Activated CD4-positive, alpha-beta T cell treated with anti-CD3 and anti-CD28 coated beads, Interleukin-2, amount 50 U/mL, for 1 hour (primary cell): ENCODE measurements at regions not wholly inside any gene's neighbourhood (a gene's known extent, or its start where the extent isn't known, plus 50 kb on each side); places are given as distances from the start of the nearest gene placed in this dataset.

ENCODE experiments used
- DNase-seq: peaks from one replicate; pipeline ENCODE4 v3.0.0-alpha.2; 2020

- no peak for DNase-seq
These were observed 82.9 kb downstream of the HES1 start for GRCh38 chr3:194218646-194219453.

GRCh38 chr3:194219826-194220410 is 84.0 kb downstream of the HES1 start:
- DNase-seq: no peak

DNA sequence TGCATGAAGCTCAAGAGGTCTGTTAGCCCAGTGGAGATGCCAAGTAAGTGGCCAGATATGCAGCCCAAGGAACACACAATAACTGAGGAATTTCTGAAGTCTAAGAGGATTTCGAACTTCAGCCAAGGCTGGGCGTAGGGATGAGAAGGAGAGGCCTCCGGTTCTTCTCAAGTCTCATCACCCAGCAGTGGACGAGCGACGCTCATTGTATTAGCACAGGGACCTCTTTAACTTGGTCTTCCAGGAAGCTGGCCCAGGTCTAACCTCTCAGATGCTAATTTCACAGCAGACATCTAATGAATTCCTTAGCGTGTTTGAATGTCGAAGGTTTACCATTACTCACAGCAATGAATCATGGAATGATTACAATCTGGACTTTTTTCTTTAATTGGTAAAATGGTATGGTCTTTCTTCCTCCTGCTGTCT is 85.0 kb downstream of the HES1 start:
- DNase-seq: no peak

- DNase-seq: no peak
These were observed 85.4 kb downstream of the HES1 start for GRCh38 chr3:194221336-194221735.

DNA sequence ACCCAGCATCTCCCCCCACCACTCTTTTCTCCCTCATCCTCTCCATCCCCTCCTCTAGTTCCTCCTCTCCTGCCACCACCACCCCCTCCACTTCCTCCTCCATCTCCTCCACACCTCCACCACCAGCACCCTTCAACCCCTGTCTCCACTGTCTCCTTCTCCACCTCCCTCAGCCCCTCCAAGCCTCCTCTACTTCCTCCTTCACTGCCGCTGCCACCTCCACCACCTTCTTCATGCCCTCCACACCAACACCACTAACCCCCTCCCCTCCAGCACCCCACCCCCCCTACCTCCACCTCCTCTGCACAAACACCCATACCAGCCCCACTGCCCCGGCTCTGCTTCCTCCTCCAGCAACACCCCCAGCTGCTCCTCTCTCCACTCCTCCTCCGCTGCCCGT is 88.0 kb downstream of the HES1 start:
- DNase-seq: no peak

- DNase-seq: no peak
These were observed 88.8 kb downstream of the HES1 start for GRCh38 chr3:194224471-194225417.

GRCh38 chr3:194225418-194225812 is 89.5 kb downstream of the HES1 start:
- DNase-seq: no peak

DNA sequence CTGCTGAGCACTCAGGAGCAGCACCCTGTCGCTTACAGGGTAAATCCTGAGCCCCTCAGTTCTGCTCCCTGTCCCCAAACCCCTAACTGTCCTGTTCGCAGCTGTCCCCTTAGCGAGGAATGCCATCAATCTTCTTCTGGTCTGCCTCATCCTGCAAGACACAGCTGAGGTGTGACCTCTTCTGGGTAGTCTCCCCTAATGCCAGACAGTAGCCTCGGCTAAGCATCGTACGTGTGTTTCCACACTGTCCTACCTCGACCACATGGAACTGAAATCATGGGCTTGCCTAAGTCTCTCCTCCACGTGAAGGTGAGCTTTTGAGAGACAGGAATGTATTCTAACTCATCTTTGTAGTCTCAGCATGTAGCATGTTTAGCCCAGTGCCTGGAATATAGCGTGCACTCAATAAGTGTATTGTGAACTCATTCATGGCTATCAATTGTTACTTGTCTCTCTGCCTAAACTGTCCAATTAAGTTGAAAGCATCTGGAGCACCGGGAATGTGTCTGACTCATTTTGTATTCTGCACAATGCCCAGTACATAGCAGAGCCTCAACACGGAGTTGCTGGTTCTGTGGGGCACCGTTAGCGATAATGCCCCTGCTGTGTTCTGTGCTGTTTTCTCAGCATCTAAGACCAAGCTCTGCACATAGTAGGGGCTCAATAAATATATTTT is 90.2 kb downstream of the HES1 start:
- no peak for DNase-seq

DNA sequence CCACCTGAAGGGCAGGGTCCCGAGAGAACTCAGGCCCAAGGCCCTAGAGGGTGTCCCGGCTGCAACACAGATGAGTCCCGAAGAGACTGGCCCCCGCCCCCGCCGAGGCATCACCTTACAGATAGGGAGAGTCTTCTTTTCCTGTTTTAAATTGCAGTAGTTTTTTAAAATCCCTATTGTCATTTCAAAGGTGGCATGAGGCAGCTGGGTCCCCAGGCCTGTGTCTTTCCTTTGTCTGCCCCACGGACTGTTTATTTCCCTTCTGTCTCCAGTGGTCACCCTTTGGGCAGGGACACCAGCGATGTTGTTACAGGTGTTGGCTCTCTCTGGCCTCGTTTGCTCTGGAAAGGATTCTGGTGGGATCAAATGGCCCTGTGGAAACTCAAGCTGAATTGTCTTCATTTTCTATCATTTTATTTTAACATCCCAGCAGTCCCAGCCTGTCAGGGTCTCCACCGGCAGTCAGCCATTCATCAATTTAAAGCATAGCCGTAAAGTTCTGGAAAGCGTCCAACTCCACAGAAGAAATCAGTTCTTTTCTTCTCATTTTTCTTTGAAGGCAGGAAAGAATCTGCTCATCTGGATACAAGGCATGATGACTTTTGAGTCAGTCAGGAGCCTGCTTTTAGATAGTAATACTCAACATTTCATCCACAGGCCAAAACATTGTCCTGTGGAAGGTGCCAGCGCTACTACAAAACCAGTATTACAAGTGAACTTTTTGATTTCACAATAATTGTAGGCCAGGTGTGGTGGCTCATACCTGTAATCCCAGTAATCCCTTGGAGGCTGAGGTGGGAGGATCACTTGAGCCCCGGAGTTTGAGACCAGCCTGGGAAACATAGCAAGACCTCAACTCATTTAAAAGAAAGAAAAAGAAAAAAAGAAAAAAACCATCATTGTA is 96.2 kb downstream of the HES1 start:
- no peak for DNase-seq

GRCh38 chr3:194233150-194233549 is 97.2 kb downstream of the HES1 start:
- no peak for DNase-seq

DNA sequence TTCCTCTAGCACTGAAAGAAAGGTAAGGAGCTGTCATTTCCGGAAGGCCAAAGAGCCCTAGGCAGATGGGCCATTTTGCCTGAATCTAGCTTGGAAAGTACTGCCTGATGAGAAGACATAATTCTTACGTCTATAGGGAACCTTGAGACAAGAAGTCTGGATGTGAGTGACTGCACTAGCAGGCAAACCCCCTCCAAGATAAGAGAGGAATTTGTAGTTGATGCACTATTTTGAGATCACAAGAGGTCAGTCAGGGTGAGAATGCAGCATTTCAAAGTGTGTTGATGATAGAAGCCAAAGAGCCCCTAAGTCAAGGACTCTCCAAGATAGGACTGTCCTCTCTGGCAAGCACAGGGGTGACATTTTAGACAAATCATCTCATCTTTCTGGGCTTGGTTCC is 99.2 kb downstream of the HES1 start:
- DNase-seq: no peak

DNA sequence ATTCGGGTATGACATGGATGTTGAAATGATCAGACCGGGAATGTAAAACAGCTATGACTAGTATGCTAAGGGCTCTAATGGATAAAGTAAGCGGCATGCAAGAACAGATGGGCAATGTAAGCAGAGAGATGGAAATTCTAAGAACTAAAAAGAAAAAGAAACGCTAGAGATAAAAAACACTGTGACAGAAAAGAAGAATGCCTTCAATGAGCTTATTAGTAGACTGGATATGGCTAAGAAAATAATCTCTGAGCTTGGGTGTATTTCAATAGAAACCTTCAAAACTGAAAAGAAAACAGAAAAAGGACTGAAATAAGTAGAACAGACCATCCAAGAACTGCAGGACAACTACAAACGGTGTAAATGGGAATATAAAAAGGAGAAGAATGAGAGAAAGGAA is 101.2 kb downstream of the HES1 start:
- DNase-seq: no peak

- no peak for DNase-seq
These were observed 104.8 kb downstream of the HES1 start for GRCh38 chr3:194240766-194241165.

GRCh38 chr3:194243172-194243837 is 107.4 kb downstream of the HES1 start:
- no peak for DNase-seq

- DNase-seq: no peak
These were observed 107.0 kb downstream of the CPN2 start for GRCh38 chr3:194244167-194244566.

- DNase-seq: no peak
These were observed 105.7 kb downstream of the CPN2 start for GRCh38 chr3:194245474-194245873.

- DNase-seq: no peak
These were observed 105.1 kb downstream of the CPN2 start for GRCh38 chr3:194245975-194246561.

DNA sequence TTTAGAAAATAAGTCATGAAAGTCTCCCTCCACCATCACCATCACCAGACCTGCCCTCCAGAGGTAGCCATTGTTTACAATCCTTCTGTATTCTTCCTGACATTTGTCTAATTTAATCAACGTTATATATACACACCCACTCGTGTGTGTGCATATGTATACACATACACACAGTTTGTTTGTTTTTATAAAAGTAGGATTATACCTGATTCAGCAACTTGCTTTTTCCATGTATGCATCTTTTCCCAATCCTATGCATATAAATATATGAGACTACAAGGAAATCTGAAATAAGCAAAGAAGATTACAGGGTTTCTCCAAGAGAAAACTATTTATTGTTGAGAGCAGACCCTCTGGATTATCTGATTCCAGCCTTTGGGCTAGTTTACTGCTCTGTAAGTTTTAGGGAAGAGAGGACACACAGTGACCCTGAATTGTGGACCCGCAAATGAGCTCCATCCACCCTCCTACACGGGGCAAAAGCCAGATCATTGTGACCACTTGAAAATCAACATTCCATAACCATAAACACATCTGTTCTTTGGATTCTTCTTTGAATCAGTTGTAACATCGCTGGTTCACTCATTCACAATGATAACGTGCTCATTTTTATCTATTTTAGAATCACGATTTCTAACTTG is 104.3 kb downstream of the CPN2 start:
- no peak for DNase-seq

GRCh38 chr3:194247350-194247740 is 103.8 kb downstream of the CPN2 start:
- no peak for DNase-seq

DNA sequence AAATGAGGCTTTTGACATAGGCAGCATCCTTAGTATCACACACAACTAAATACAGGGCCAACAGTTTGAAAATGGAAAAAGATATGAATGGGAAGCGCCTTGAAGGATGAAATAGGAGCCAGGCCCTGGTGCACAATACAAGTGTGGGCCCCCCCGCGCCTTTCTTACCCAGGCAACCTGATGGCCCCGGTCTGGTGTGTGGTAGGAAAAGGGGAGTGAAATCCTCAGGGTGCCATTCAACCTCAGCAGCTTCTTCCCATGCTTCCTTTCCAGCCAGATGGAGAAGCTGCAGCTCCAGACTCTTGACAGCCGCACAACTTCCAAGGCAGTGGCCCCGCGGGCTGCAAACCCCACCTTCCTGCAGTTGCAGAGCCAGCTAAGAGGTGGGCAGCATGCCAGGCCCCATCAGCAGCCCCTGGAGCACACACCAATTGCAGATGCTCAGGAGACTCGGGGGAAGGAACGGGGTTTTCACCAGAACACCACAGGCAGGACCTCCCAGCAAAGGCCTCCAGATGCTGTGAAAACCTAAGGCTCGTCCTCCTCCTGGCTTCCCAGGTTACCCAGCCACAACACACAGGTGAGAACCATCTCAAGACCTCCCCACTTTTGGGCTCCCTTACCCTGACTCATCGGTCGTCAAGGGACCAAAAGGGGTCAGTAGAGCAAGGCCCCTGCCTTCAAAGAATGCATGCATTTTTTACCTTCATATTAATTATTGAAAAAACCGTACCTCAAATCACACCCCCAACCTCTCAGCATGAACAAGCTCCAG is 101.6 kb downstream of the CPN2 start:
- DNase-seq: no peak
